Prostate gland (tissue), 2 donors: ENCODE measurements at regions not wholly inside any gene's neighbourhood (a gene's known extent, or its start where the extent isn't known, plus 50 kb on each side); places are given as distances from the start of the nearest gene placed in this dataset.

ENCODE experiments used
- CTCF ChIP-seq, 4 experiments: fragments of 200-600 bp in 2 of 4; fragments of 450-650 bp in 2 of 4; sonication (generic) in 2 of 4; IDR thresholded peaks; 1 replicate in 3 of 4; 2 replicates in 1 of 4; pipeline ENCODE4 v1.5.1; 2016 to 2019; ENCODE audit warnings: antibody characterized with exemption in 4 of 4, mild to moderate bottlenecking in 2 of 4, moderate library complexity in 2 of 4
- POLR2A ChIP-seq: fragments of 450-650 bp; IDR thresholded peaks from one replicate; pipeline ENCODE4 v1.6.1; 2016; ENCODE audit warnings: antibody characterized with exemption, mild to moderate bottlenecking
- POLR2AphosphoS5 ChIP-seq: sonication (generic); formaldehyde crosslinking; IDR thresholded peaks from one replicate; pipeline ENCODE4 v1.6.1; 2017; ENCODE audit warnings: antibody characterized with exemption

- TF ChIP-seq POLR2AphosphoS5 (no peak), POLR2A (no peak), CTCF (IDR thresholded peaks at IDR 0.05) (no peak)
Measured at GRCh38 chr3:106337116-106337515, 468.3 kb upstream of the CBLB start.
